Hepatocyte (in vitro differentiated cells): ENCODE measurements at regions not wholly inside any gene's neighbourhood (a gene's known extent, or its start where the extent isn't known, plus 50 kb on each side); places are given as distances from the start of the nearest gene placed in this dataset.
A peak's percentile ranks its signal among the peaks of the same experiment; 100 is the strongest.

ENCODE experiments used
- DNase-seq: peaks from one replicate; pipeline ENCODE4 v3.0.0-alpha.2; 2016; ENCODE audit warnings: low spot score
- H2AFZ ChIP-seq: fragments of 200-600 bp; sonication (generic); 2 replicates; pipeline ENCODE4 v1.6.0; 2016; ENCODE audit warnings: antibody characterized with exemption, mild to moderate bottlenecking
- H3K27ac ChIP-seq: fragments of 200-600 bp; sonication (generic); 2 replicates; pipeline ENCODE4 v1.5.1; 2016; ENCODE audit warnings: mild to moderate bottlenecking
- H3K27me3 ChIP-seq: fragments of 200-600 bp; sonication (generic); 2 replicates; pipeline ENCODE4 v1.6.1; 2016
- H3K36me3 ChIP-seq: fragments of 200-600 bp; sonication (generic); replicated peaks from 2 replicates; pipeline ENCODE4 v1.5.1; 2016; ENCODE audit warnings: low read depth; ENCODE audit not compliant: insufficient read depth
- H3K4me1 ChIP-seq: fragments of 200-600 bp; sonication (generic); 2 replicates; pipeline ENCODE4 v1.5.1; 2016; ENCODE audit warnings: mild to moderate bottlenecking, moderate library complexity; ENCODE audit not compliant: insufficient read depth
- H3K4me2 ChIP-seq: fragments of 200-600 bp; sonication (generic); 2 replicates; pipeline ENCODE4 v1.6.0; 2016
- H3K4me3 ChIP-seq: fragments of 200-600 bp; sonication (generic); 2 replicates; pipeline ENCODE4 v1.5.1; 2016; ENCODE audit warnings: mild to moderate bottlenecking
- H3K79me2 ChIP-seq: fragments of 200-600 bp; sonication (generic); 2 replicates; pipeline ENCODE4 v1.6.0; 2017; ENCODE audit warnings: mild to moderate bottlenecking
- H3K9me2 ChIP-seq: fragments of 200-600 bp; sonication (generic); replicated peaks from 2 replicates; pipeline ENCODE4 v1.6.0; 2017; ENCODE audit warnings: mild to moderate bottlenecking; ENCODE audit not compliant: insufficient read depth
- H3K9me3 ChIP-seq: fragments of 200-600 bp; sonication (generic); 2 replicates; pipeline ENCODE4 v1.5.1; 2016; ENCODE audit warnings: low read depth, mild to moderate bottlenecking
- H4K20me1 ChIP-seq: fragments of 200-600 bp; sonication (generic); 2 replicates; pipeline ENCODE4 v1.6.0; 2016; ENCODE audit warnings: mild to moderate bottlenecking; ENCODE audit not compliant: insufficient read depth, poor library complexity, severe bottlenecking
- EZH2 ChIP-seq: fragments of 200-600 bp; sonication (generic); IDR thresholded peaks from 2 replicates; pipeline ENCODE4 v1.6.1; 2016; ENCODE audit warnings: antibody characterized with exemption, mild to moderate bottlenecking, borderline replicate concordance
- EZH2phosphoT487 ChIP-seq: fragments of 200-600 bp; sonication (generic); IDR thresholded peaks from one replicate; pipeline ENCODE4 v1.6.1; 2018; ENCODE audit warnings: antibody characterized with exemption, mild to moderate bottlenecking, low read depth, moderate library complexity; ENCODE audit not compliant: unreplicated experiment, severe bottlenecking
- WGBS: methylation state at CpG from one replicate; pipeline ENCODE4 v1.1.6; 2016; ENCODE audit warnings: low lambda C conversion rate; ENCODE audit errors: missing lambda C conversion rate; 5-methylcytosine and 5-hydroxymethylcytosine counted together
- TF ChIP-seq, protein P1 (sequence below): fragments of 200-600 bp; sonication (generic); IDR thresholded peaks from 2 replicates; pipeline ENCODE4 v1.5.1; 2016; ENCODE audit warnings: antibody characterized with exemption, mild to moderate bottlenecking; ENCODE audit not compliant: poor library complexity

DNA sequence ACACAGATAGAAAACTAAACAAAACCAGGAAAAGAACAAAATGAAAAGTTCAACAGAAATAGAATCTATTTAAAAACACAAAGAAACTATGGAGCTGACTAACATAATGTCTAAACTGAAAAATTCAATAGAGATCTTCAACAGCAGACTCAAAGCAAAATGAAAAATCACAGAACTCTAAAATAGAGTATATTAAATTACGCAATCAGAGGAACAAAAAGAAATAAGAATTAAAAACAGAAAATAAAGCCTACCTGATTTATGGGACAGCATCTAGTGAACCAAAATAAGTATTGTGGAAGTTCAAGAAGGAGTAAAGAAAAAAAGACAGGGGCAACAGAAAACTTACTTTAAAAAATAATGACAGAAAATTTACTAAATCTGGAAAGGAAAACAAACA is 152.1 kb upstream of the GALNT5 start:
- TF ChIP-seq EZH2phosphoT487, result no peak
- TF ChIP-seq, protein P1, sequence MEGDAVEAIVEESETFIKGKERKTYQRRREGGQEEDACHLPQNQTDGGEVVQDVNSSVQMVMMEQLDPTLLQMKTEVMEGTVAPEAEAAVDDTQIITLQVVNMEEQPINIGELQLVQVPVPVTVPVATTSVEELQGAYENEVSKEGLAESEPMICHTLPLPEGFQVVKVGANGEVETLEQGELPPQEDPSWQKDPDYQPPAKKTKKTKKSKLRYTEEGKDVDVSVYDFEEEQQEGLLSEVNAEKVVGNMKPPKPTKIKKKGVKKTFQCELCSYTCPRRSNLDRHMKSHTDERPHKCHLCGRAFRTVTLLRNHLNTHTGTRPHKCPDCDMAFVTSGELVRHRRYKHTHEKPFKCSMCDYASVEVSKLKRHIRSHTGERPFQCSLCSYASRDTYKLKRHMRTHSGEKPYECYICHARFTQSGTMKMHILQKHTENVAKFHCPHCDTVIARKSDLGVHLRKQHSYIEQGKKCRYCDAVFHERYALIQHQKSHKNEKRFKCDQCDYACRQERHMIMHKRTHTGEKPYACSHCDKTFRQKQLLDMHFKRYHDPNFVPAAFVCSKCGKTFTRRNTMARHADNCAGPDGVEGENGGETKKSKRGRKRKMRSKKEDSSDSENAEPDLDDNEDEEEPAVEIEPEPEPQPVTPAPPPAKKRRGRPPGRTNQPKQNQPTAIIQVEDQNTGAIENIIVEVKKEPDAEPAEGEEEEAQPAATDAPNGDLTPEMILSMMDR, result no peak
- no peak for TF ChIP-seq EZH2
- WGBS, result 86% methylated on average over 1 of the region's 1 CpG

DNA sequence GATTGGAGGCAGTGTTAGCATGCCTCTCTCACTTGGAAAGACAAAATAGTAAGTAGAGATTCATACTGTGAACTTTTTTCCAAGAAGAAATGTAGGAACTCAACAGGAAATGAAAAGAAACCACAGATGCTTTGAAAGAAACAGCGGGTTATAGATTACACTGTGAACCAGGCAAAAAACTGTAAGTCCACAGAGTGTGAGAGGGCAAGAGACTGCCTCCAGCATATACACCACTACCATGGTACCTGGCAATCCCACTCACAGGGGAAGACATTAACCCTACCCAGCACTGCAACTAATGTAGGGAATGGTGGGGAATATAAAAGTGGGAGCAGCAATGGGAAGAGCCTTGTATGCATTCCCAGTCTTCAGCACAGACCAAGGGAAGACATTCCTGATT is 150.6 kb upstream of the GALNT5 start:
- Histone ChIP-seq H3K36me3 (no peaks in the 10 kb centered on the region), H4K20me1 (no peaks in the 10 kb centered on the region), H3K9me2 (no peaks in the 10 kb centered on the region), H3K9me3 (no peaks in the 10 kb centered on the region), H3K4me2 (no peak overlapping the region), H3K4me3 (no peak overlapping the region), H3K79me2 (no peaks in the 10 kb centered on the region), H3K27ac (no peak overlapping the region), H3K27me3 (no peaks in the 10 kb centered on the region), H2AFZ (no peak overlapping the region), H3K4me1 (no peaks in the 10 kb centered on the region)
- WGBS, result 91% methylated on average over 1 of the region's 1 CpG
- no peak for TF ChIP-seq EZH2
- TF ChIP-seq, protein P1, result no peak
- no peak for TF ChIP-seq EZH2phosphoT487
- DNase-seq, result no peak

More for the DNA sequence above, 152.1 kb upstream of the GALNT5 start:
- no peak overlapping the region for H3K4me2 ChIP-seq
- H3K9me2 ChIP-seq, result no peaks in the 10 kb centered on the region
- H3K4me3 ChIP-seq, result no peak overlapping the region
- H3K4me1 ChIP-seq, result no peaks in the 10 kb centered on the region
- H4K20me1 ChIP-seq, result no peaks in the 10 kb centered on the region
- no peak overlapping the region for H3K27ac ChIP-seq
- no peaks in the 10 kb centered on the region for H3K27me3 ChIP-seq
- DNase-seq, result no peak
- H2AFZ ChIP-seq, result no peak overlapping the region
- H3K9me3 ChIP-seq, result no peaks in the 10 kb centered on the region
- no peaks in the 10 kb centered on the region for H3K79me2 ChIP-seq
- no peaks in the 10 kb centered on the region for H3K36me3 ChIP-seq

DNA sequence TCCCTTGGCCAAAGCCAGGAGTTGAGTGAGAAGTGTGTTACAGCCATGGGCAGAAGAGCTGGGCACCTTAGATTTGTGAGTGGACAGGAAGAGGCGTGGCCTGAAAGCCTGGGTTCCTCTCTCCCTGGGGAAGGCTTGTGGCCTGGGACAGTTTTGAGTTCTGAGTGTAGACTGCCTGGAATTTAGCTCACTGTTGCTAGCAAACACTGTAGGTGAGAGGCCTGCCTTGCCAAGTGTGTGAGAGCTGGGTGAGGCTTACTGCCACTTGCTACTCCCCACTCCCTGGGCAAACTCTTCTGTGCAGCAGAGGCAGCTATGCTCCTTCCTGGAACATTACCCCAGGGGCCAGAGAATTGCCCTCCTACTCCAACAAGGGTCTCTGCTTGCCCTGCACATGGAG is 150.0 kb upstream of the GALNT5 start:
- Histone ChIP-seq H2AFZ (no peak overlapping the region), H3K4me1 (no peaks in the 10 kb centered on the region), H3K4me3 (no peak overlapping the region), H4K20me1 (no peaks in the 10 kb centered on the region), H3K4me2 (no peak overlapping the region), H3K27me3 (no peaks in the 10 kb centered on the region), H3K79me2 (no peaks in the 10 kb centered on the region), H3K9me2 (no peaks in the 10 kb centered on the region), H3K36me3 (no peaks in the 10 kb centered on the region), H3K9me3 (no peaks in the 10 kb centered on the region), H3K27ac (no peak overlapping the region)
- TF ChIP-seq EZH2, result no peak
- TF ChIP-seq, protein P1, result no peak
- TF ChIP-seq EZH2phosphoT487, result no peak
- DNase-seq, result no peak
- WGBS, result 86% methylated on average over 1 of the region's 1 CpG

DNA sequence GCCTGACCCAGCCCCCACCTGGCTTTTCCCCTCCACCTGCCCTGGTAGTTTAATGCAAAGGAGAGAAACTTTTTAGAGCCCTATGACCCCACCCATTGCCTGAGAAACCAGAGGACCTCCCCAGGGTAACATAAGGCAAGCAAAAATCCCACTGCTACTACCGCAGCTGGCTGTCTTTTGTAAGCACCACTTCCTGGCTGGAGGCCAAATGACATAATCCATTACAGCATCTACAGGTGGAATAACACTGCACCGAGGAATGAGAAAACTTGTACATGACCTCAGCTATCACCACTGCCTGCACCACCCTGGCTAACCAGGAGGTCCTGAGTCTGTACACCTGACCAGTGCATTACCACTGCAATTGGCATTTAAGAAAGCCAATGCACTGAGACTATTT is 149.6 kb upstream of the GALNT5 start:
- no peak overlapping the region for H3K4me3 ChIP-seq
- 76% methylated on average over 2 of the region's 2 CpGs for WGBS

More for the DNA sequence above, 149.6 kb upstream of the GALNT5 start:
- Histone ChIP-seq H3K4me2 (no peak overlapping the region), H2AFZ (no peak overlapping the region), H3K36me3 (no peaks in the 10 kb centered on the region), H3K27ac (no peak overlapping the region), H3K4me1 (no peaks in the 10 kb centered on the region), H3K9me3 (no peaks in the 10 kb centered on the region), H3K79me2 (no peaks in the 10 kb centered on the region), H3K9me2 (no peaks in the 10 kb centered on the region), H4K20me1 (no peaks in the 10 kb centered on the region), H3K27me3 (no peaks in the 10 kb centered on the region)
- peak; percentile 16 for DNase-seq
- TF ChIP-seq, protein P1, result no peak
- no peak for TF ChIP-seq EZH2
- TF ChIP-seq EZH2phosphoT487, result no peak
